Skeletal muscle cell (primary cell): ENCODE measurements at regions not wholly inside any gene's neighbourhood (a gene's known extent, or its start where the extent isn't known, plus 50 kb on each side); places are given as distances from the start of the nearest gene placed in this dataset.

Experiments
- DNase-seq: peaks from one replicate; pipeline ENCODE4 v3.0.0-alpha.2; 2010; ENCODE audit warnings: low read depth
- H3K4me3 ChIP-seq: 2 replicates; pipeline ENCODE4 v1.5.1; 2011; ENCODE audit warnings: low read depth, mild to moderate bottlenecking, control low read depth, low read length, moderate library complexity

GRCh38 chr6:144722925-144723324 lies 437.8 kb downstream of the UTRN start:
- no peak for DNase-seq
- no peak overlapping the region for H3K4me3 ChIP-seq

GRCh38 chr6:144723431-144723830 lies 438.3 kb downstream of the UTRN start:
- DNase-seq, result no peak
- no peak overlapping the region for H3K4me3 ChIP-seq

GRCh38 chr6:144724818-144725217 lies 439.7 kb downstream of the UTRN start:
- no peak overlapping the region for H3K4me3 ChIP-seq
- no peak for DNase-seq

- H3K4me3 ChIP-seq, result no peak overlapping the region
- peak; percentile 25 for DNase-seq
Observed at GRCh38 chr6:144725736-144726522, 440.8 kb downstream of the UTRN start.

- H3K4me3 ChIP-seq, result no peak overlapping the region
- DNase-seq, result no peak
Observed at GRCh38 chr6:144728804-144729203, 443.7 kb downstream of the UTRN start.

GRCh38 chr6:144729502-144729901 lies 444.4 kb downstream of the UTRN start:
- no peak overlapping the region for H3K4me3 ChIP-seq
- DNase-seq, result no peak

GRCh38 chr6:144730088-144730645 lies 445.0 kb downstream of the UTRN start:
- no peak overlapping the region for H3K4me3 ChIP-seq
- no peak for DNase-seq

- no peak for DNase-seq
- no peak overlapping the region for H3K4me3 ChIP-seq
Observed at GRCh38 chr6:144731229-144731628, 446.1 kb downstream of the UTRN start.

GRCh38 chr6:144736763-144737162 lies 451.6 kb downstream of the UTRN start:
- DNase-seq, result no peak
- H3K4me3 ChIP-seq, result no peak overlapping the region

GRCh38 chr6:144737998-144738397 lies 452.9 kb downstream of the UTRN start:
- DNase-seq, result no peak

GRCh38 chr6:144739873-144740272 lies 454.7 kb downstream of the UTRN start:
- H3K4me3 ChIP-seq, result no peak overlapping the region

More at GRCh38 chr6:144737998-144738397, 452.9 kb downstream of the UTRN start:
- no peak overlapping the region for H3K4me3 ChIP-seq

GRCh38 chr6:144741659-144742058 lies 456.5 kb downstream of the UTRN start:
- DNase-seq, result no peak
- no peak overlapping the region for H3K4me3 ChIP-seq

More at GRCh38 chr6:144739873-144740272, 454.7 kb downstream of the UTRN start:
- DNase-seq, result no peak

- H3K4me3 ChIP-seq, result no peak overlapping the region
- no peak for DNase-seq
Observed at GRCh38 chr6:144742779-144743178, 457.6 kb downstream of the UTRN start.

- H3K4me3 ChIP-seq, result no peak overlapping the region
- DNase-seq, result no peak
Observed at GRCh38 chr6:144744720-144745119, 459.6 kb downstream of the UTRN start.

- H3K4me3 ChIP-seq, result no peak overlapping the region
- DNase-seq, result no peak
Observed at GRCh38 chr6:144745439-144745838, 460.3 kb downstream of the UTRN start.

- no peak overlapping the region for H3K4me3 ChIP-seq
- no peak for DNase-seq
Observed at GRCh38 chr6:144746902-144747469, 461.9 kb downstream of the UTRN start.

GRCh38 chr6:144749263-144749662 lies 464.1 kb downstream of the UTRN start:
- no peak for DNase-seq
- no peak overlapping the region for H3K4me3 ChIP-seq

GRCh38 chr6:144753023-144753705 lies 468.0 kb downstream of the UTRN start:
- no peak for DNase-seq
- H3K4me3 ChIP-seq, result no peak overlapping the region

- no peak for DNase-seq
- H3K4me3 ChIP-seq, result no peak overlapping the region
Observed at GRCh38 chr6:144756469-144756868, 471.3 kb downstream of the UTRN start.

- no peak overlapping the region for H3K4me3 ChIP-seq
- no peak for DNase-seq
Observed at GRCh38 chr6:144757299-144757698, 472.2 kb downstream of the UTRN start.
